ENCODE measurements at regions not wholly inside any gene's neighbourhood (a gene's known extent, or its start where the extent isn't known, plus 50 kb on each side); places are given as distances from the start of the nearest gene placed in this dataset.
"Not testable (repeated sequence)": the region's sequence is repeated elsewhere in the genome, so short reads cannot be mapped to it uniquely, and the experiment has no call there.

DNA sequence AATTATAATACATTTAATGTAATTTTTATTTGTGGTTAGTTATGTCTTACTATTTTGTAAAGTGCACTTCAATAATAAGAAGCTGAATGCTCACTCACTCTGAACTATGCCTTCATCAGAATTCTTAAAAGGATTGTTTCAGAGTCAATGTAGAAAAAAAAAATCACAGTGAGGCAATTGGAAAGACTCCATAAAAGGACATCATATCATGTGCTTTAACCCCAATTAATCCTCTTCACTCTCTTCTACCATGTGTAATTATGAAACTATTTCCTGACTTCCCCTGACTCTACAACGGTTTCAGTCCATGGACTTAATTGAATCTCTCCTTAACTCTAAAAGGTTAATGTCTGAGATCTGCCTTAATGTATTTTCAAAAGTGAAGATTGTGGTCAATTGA lies 250.4 kb upstream of the ALG10 start:
- ChIA-PET CTCF (no interaction called here), POLR2A (no interaction called here)
- WGBS (ENCODE audit: missing lambda C conversion rate) = 0% methylated on average over 1 of the region's 1 CpG
- Histone ChIP-seq H3K9me3 (no peaks in the 10 kb centered on the region), H3K4me3 (no peak overlapping the region), H3K4me1 (no peaks in the 10 kb centered on the region), H3K4me2 (no peak overlapping the region), H3K27ac (no peak overlapping the region)
- no peak for ATAC-seq
- no peak for DNase-seq (ENCODE audit: low read depth in 1 of 2, low spot score in 1 of 2)
- no peak for TF ChIP-seq FOSB (CRISPR knock-in tag; IDR thresholded peaks at IDR 0.05)
- no peak for FAIRE-seq

DNA sequence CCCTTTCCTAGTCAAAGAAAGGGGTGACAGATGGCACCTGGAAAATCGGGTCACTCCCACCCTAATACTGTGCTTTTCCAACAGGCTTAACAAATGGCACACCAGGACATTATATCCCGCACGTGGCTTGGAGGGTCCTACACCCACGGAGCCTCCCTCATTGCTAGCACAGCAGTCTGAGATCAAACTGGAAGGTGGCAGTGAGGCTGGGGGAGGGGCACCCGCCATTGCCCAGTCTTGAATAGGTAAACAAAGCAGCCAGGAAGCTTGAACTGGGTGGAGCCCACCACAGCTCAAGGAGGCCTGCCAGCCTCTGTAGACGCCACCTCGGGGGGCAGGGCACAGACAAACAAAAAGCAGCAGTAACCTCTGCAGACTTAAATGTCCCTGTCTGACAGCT lies 249.2 kb upstream of the ALG10 start:
- POLR2A ChIA-PET; FAIRE-seq; ATAC-seq; DNase-seq (ENCODE audit: low read depth in 1 of 2, low spot score in 1 of 2); H3K4me2 ChIP-seq; H3K4me1 ChIP-seq; H3K9me3 ChIP-seq; H3K27ac ChIP-seq; H3K4me3 ChIP-seq; CTCF ChIA-PET: not testable (repeated sequence)
- WGBS (ENCODE audit: missing lambda C conversion rate) = 2% methylated on average over 7 of the region's 7 CpGs

DNA sequence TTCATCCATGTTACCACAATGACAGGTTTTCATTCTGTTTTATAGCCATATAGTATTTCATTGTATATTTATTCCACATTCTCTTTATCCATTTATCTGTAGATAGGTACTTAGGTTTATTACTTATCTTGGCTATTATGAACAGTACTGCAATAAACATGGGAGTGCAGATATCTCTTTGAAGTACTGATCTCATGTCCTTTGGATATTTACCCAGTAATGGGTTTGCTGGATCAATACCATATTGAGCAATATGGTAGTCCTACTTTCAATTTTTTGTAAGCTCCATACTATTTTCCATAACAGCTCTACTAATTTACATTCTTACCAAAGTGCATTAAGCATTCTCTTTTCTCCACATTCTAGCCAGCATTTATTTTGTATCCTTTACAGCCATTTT lies 235.8 kb upstream of the ALG10 start:
- TF ChIP-seq ZC3H11A (IDR thresholded peaks at IDR 0.05) = no peak
- TF ChIP-seq CHD2 (IDR thresholded peaks at IDR 0.05; ENCODE audit: low read length, partially characterized antibody) = no peak
- no peak for TF ChIP-seq HDAC2 (IDR thresholded peaks at IDR 0.05)
- no peak for TF ChIP-seq ZFP36 (IDR thresholded peaks at IDR 0.05; ENCODE audit: borderline replicate concordance, partially characterized antibody)
- no peak for TF ChIP-seq HOXB5 (CRISPR knock-in tag; IDR thresholded peaks at IDR 0.05)
- TF ChIP-seq, protein P1, sequence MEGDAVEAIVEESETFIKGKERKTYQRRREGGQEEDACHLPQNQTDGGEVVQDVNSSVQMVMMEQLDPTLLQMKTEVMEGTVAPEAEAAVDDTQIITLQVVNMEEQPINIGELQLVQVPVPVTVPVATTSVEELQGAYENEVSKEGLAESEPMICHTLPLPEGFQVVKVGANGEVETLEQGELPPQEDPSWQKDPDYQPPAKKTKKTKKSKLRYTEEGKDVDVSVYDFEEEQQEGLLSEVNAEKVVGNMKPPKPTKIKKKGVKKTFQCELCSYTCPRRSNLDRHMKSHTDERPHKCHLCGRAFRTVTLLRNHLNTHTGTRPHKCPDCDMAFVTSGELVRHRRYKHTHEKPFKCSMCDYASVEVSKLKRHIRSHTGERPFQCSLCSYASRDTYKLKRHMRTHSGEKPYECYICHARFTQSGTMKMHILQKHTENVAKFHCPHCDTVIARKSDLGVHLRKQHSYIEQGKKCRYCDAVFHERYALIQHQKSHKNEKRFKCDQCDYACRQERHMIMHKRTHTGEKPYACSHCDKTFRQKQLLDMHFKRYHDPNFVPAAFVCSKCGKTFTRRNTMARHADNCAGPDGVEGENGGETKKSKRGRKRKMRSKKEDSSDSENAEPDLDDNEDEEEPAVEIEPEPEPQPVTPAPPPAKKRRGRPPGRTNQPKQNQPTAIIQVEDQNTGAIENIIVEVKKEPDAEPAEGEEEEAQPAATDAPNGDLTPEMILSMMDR (IDR thresholded peaks at IDR 0.05) = no peak
- no peak for TF ChIP-seq HOXB13 (CRISPR knock-in tag; IDR thresholded peaks at IDR 0.05; ENCODE audit: low read depth)
- TF ChIP-seq MYC (IDR thresholded peaks at IDR 0.05; ENCODE audit: borderline replicate concordance, low read length) = no peak
- no peak for TF ChIP-seq POLR2A (IDR thresholded peaks at IDR 0.05; ENCODE audit: low read length)
- TF ChIP-seq, protein P2, sequence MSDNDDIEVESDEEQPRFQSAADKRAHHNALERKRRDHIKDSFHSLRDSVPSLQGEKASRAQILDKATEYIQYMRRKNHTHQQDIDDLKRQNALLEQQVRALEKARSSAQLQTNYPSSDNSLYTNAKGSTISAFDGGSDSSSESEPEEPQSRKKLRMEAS (IDR thresholded peaks at IDR 0.05) = no peak
- TF ChIP-seq EP300 (IDR thresholded peaks at IDR 0.05) = no peak
- no peak for TF ChIP-seq ZSCAN20 (CRISPR knock-in tag; IDR thresholded peaks at IDR 0.05)
- TF ChIP-seq TFCP2L1 (CRISPR knock-in tag; IDR thresholded peaks at IDR 0.05) = no peak
- TF ChIP-seq RCOR1 (IDR thresholded peaks at IDR 0.05; ENCODE audit: low read depth, low read length) = no peak
- FAIRE-seq = no peak

DNA sequence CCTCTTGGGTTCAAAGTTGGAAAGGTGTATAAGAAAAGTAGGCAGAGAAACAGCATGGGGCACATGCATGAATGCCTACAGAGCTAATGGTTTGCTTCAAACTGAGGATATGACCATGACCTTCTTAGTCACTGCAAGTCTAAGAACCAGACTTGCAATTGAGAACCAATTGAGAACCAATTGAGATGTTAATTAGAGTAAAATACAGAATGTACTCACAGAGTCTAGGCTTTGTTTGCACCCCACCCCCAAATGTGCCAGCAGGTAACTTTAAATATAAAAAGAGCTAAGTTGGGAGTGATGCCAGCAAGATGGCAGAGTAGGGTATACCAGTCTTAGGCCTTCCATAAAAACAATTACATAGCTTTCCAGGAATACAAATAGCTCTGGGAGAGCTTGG lies 227.3 kb upstream of the ALG10 start:
- ChIA-PET CTCF (no interaction called here), POLR2A (no interaction called here)
- H3K4me2 ChIP-seq = no peak overlapping the region
- DNase-seq (ENCODE audit: low read depth in 1 of 2, low spot score in 1 of 2) = no peak
- FAIRE-seq = no peak
- H3K27ac ChIP-seq = no peak overlapping the region
- no peaks in the 10 kb centered on the region for H3K4me1 ChIP-seq
- no peak overlapping the region for H3K4me3 ChIP-seq
- TF ChIP-seq POLR2AphosphoS2 (conservative IDR thresholded peaks at IDR 0.05; ENCODE audit: low read length) (no peak), CHD4 (IDR thresholded peaks at IDR 0.05; ENCODE audit: borderline replicate concordance) (no peak), HMGXB4 (CRISPR knock-in tag; IDR thresholded peaks at IDR 0.05; ENCODE audit: borderline replicate concordance) (no peak)
- TF ChIP-seq, protein P1 (IDR thresholded peaks at IDR 0.05) = no peak
- no peaks in the 10 kb centered on the region for H3K9me3 ChIP-seq
- no peak for ATAC-seq

More for the DNA sequence above, 235.8 kb upstream of the ALG10 start:
- ChIA-PET POLR2A (no interaction called here), CTCF (no interaction called here)
- H3K9me3 ChIP-seq = no peaks in the 10 kb centered on the region
- no peak overlapping the region for H3K4me3 ChIP-seq
- no peak for DNase-seq (ENCODE audit: low read depth in 1 of 2, low spot score in 1 of 2)
- no peak overlapping the region for H3K27ac ChIP-seq
- no peak for ATAC-seq
- no peak overlapping the region for H3K4me2 ChIP-seq
- H3K4me1 ChIP-seq = no peaks in the 10 kb centered on the region
